Upper lobe of left lung (tissue), 4 donors: ENCODE measurements at regions not wholly inside any gene's neighbourhood (a gene's known extent, or its start where the extent isn't known, plus 50 kb on each side); places are given as distances from the start of the nearest gene placed in this dataset.

ENCODE experiments used
- EP300 ChIP-seq, 4 donors: sonication (generic); formaldehyde crosslinking; IDR thresholded peaks; one replicate each; pipeline ENCODE4 v1.5.1; 2017; ENCODE audit warnings: antibody characterized with exemption in 4 of 4, control low read depth in 2 of 4
- TF ChIP-seq, protein P1 (sequence below), 6 experiments: fragments of 450-650 bp in 4 of 6; fragments of 200-600 bp in 2 of 6; sonication (generic) in 2 of 6; IDR thresholded peaks; one replicate each; pipeline ENCODE4 v1.5.1; 2016 to 2019; ENCODE audit warnings: antibody characterized with exemption in 6 of 6

- TF ChIP-seq, protein P1, sequence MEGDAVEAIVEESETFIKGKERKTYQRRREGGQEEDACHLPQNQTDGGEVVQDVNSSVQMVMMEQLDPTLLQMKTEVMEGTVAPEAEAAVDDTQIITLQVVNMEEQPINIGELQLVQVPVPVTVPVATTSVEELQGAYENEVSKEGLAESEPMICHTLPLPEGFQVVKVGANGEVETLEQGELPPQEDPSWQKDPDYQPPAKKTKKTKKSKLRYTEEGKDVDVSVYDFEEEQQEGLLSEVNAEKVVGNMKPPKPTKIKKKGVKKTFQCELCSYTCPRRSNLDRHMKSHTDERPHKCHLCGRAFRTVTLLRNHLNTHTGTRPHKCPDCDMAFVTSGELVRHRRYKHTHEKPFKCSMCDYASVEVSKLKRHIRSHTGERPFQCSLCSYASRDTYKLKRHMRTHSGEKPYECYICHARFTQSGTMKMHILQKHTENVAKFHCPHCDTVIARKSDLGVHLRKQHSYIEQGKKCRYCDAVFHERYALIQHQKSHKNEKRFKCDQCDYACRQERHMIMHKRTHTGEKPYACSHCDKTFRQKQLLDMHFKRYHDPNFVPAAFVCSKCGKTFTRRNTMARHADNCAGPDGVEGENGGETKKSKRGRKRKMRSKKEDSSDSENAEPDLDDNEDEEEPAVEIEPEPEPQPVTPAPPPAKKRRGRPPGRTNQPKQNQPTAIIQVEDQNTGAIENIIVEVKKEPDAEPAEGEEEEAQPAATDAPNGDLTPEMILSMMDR (IDR thresholded peaks at IDR 0.05): no peak
- no peak for TF ChIP-seq EP300 (IDR thresholded peaks at IDR 0.05)
Observed at GRCh38 chr6:6780231-6780630, 191.7 kb downstream of the LY86 start.
